GM23338 (cell line): ENCODE measurements at regions not wholly inside any gene's neighbourhood (a gene's known extent, or its start where the extent isn't known, plus 50 kb on each side); places are given as distances from the start of the nearest gene placed in this dataset.

ENCODE experiments used
- ATAC-seq: fragments of 200-7000 bp; cut with Tn5 transposase; 3 replicates; pipeline ENCODE4 v1.9.1; 2020
- DNase-seq: peaks from one replicate; pipeline ENCODE4 v3.0.0-alpha.2; 2015; ENCODE audit warnings: low spot score
- H2AFZ ChIP-seq: fragments of 200-600 bp; sonication (generic); 2 replicates; pipeline ENCODE4 v1.8.0; 2016; ENCODE audit warnings: antibody characterized with exemption, mild to moderate bottlenecking, moderate library complexity
- H3F3A ChIP-seq: fragments of 200-600 bp; sonication (generic); replicated peaks from 2 replicates; pipeline ENCODE4 v1.8.0; 2017; ENCODE audit warnings: antibody characterized with exemption, mixed run types, low read depth
- H3K27ac ChIP-seq: fragments of 200-600 bp; sonication (generic); 2 replicates; pipeline ENCODE4 v1.6.1; 2016; ENCODE audit warnings: low read depth
- H3K27me3 ChIP-seq: fragments of 200-600 bp; sonication (generic); 2 replicates; pipeline ENCODE4 v1.8.0; 2016; ENCODE audit warnings: mild to moderate bottlenecking, mixed run types, moderate library complexity; ENCODE audit not compliant: insufficient read depth
- H3K36me3 ChIP-seq: fragments of 200-600 bp; sonication (generic); 2 replicates; pipeline ENCODE4 v1.8.0; 2016; ENCODE audit warnings: mild to moderate bottlenecking; ENCODE audit not compliant: insufficient read depth
- H3K4me1 ChIP-seq: fragments of 200-600 bp; sonication (generic); 2 replicates; pipeline ENCODE4 v1.8.0; 2016; ENCODE audit warnings: mild to moderate bottlenecking, moderate library complexity; ENCODE audit not compliant: insufficient read depth
- H3K4me2 ChIP-seq: fragments of 200-600 bp; sonication (generic); 2 replicates; pipeline ENCODE4 v1.7.1; 2017; ENCODE audit warnings: mixed run types
- H3K4me3 ChIP-seq: fragments of 200-600 bp; sonication (generic); 2 replicates; pipeline ENCODE4 v1.6.1; 2016; ENCODE audit warnings: mixed run types
- H3K79me2 ChIP-seq: fragments of 200-600 bp; sonication (generic); replicated peaks from 2 replicates; pipeline ENCODE4 v1.8.0; 2017; ENCODE audit warnings: mild to moderate bottlenecking; ENCODE audit not compliant: insufficient read depth
- H3K9me2 ChIP-seq: fragments of 200-600 bp; sonication (generic); 2 replicates; pipeline ENCODE4 v1.8.0; 2017; ENCODE audit not compliant: insufficient read depth
- H4K20me1 ChIP-seq: fragments of 200-600 bp; sonication (generic); replicated peaks from 2 replicates; pipeline ENCODE4 v1.8.0; 2017; ENCODE audit warnings: mild to moderate bottlenecking; ENCODE audit not compliant: insufficient read depth
- H3K27ac Mint-ChIP-seq: 2 replicates; pipeline ENCODE4 v1.8.0; 2020; ENCODE audit warnings: inconsistent platforms, mild to moderate bottlenecking, moderate library complexity, mixed read lengths
- H3K27me3 Mint-ChIP-seq: 3 replicates; pipeline ENCODE4 v1.8.0; 2022; ENCODE audit warnings: low read depth, mild to moderate bottlenecking, moderate library complexity, mixed read lengths, inconsistent platforms; ENCODE audit not compliant: insufficient read depth, poor library complexity
- H3K36me3 Mint-ChIP-seq: 3 replicates; pipeline ENCODE4 v1.8.0; 2021; ENCODE audit warnings: low read depth, mild to moderate bottlenecking, inconsistent platforms, moderate library complexity, mixed read lengths
- H3K4me1 Mint-ChIP-seq: 3 replicates; pipeline ENCODE4 v1.8.0; 2020; ENCODE audit warnings: mild to moderate bottlenecking, inconsistent platforms, mixed read lengths
- H3K4me3 Mint-ChIP-seq: 3 replicates; pipeline ENCODE4 v1.8.0; 2021; ENCODE audit warnings: moderate library complexity, mild to moderate bottlenecking, inconsistent platforms, mixed read lengths
- H3K9me3 Mint-ChIP-seq: 3 replicates; pipeline ENCODE4 v1.8.0; 2020; ENCODE audit warnings: moderate library complexity, mild to moderate bottlenecking, inconsistent platforms, mixed read lengths
- CREB1 ChIP-seq: fragments of 250-450 bp; sonication (Bioruptor Pico); IDR thresholded peaks from 2 replicates; pipeline ENCODE4 v1.5.0; 2020; ENCODE audit warnings: low read depth, mild to moderate bottlenecking, moderate library complexity
- CTCF ChIP-seq, 2 experiments: fragments of 200-600 bp in 1 of 2; sonication (generic) in 1 of 2; conservative IDR thresholded peaks; 2 replicates each; pipeline versions ENCODE4 v1.5.1 to v1.6.1; 2016 to 2017; ENCODE audit warnings: antibody characterized with exemption in 2 of 2, low read depth in 2 of 2, mild to moderate bottlenecking in 2 of 2, moderate library complexity in 1 of 2
- ETS1 ChIP-seq: IDR thresholded peaks from 2 replicates; pipeline ENCODE4 v1.6.1; 2016; ENCODE audit warnings: antibody characterized with exemption
- EZH2 ChIP-seq: fragments of 200-600 bp; sonication (generic); IDR thresholded peaks from one replicate; pipeline ENCODE4 v1.8.0; 2017; ENCODE audit warnings: antibody characterized with exemption, mild to moderate bottlenecking, low read depth; ENCODE audit not compliant: unreplicated experiment
- EZH2phosphoT487 ChIP-seq: fragments of 200-600 bp; sonication (generic); IDR thresholded peaks from one replicate; pipeline ENCODE4 v1.8.1; 2018; ENCODE audit warnings: antibody characterized with exemption; ENCODE audit not compliant: unreplicated experiment
- JUNB ChIP-seq: IDR thresholded peaks from one replicate; pipeline ENCODE4 v1.6.1; 2016; ENCODE audit warnings: antibody characterized with exemption; ENCODE audit not compliant: unreplicated experiment
- NANOG ChIP-seq: IDR thresholded peaks from 2 replicates; pipeline ENCODE4 v1.6.1; 2016; ENCODE audit warnings: antibody characterized with exemption, borderline replicate concordance
- POLR2AphosphoS5 ChIP-seq: IDR thresholded peaks from 2 replicates; pipeline ENCODE4 v1.6.1; 2016; ENCODE audit warnings: antibody characterized with exemption, low read depth
- REST ChIP-seq: IDR thresholded peaks from one replicate; pipeline ENCODE4 v1.6.1; 2018; ENCODE audit warnings: antibody characterized with exemption; ENCODE audit not compliant: unreplicated experiment
- STAT1 ChIP-seq: IDR thresholded peaks from one replicate; pipeline ENCODE4 v1.6.1; 2016; ENCODE audit warnings: antibody characterized with exemption; ENCODE audit not compliant: unreplicated experiment
- ZNF114 ChIP-seq: fragments of 250-450 bp; sonication (Bioruptor Pico); IDR thresholded peaks from 2 replicates; pipeline ENCODE4 v1.5.0; 2020; ENCODE audit warnings: mild to moderate bottlenecking, moderate library complexity
- ZNF331 ChIP-seq: fragments of 250-450 bp; sonication (Bioruptor Pico); IDR thresholded peaks from 2 replicates; pipeline ENCODE4 v1.5.0; 2020; ENCODE audit warnings: low read depth, mild to moderate bottlenecking, moderate library complexity
- ZNF462 ChIP-seq: fragments of 250-450 bp; sonication (Bioruptor Pico); IDR thresholded peaks from 2 replicates; pipeline ENCODE4 v1.5.0; 2020; ENCODE audit warnings: mild to moderate bottlenecking, moderate library complexity

GRCh38 chrX:8232406-8232805, 61.3 kb upstream of the VCX2 start:
- H3K4me1 Mint-ChIP-seq = no peaks in the 10 kb centered on the region
- no peak overlapping the region for H3K27ac Mint-ChIP-seq
- H3K27ac ChIP-seq = no peak overlapping the region
- no peaks in the 10 kb centered on the region for H3K9me3 Mint-ChIP-seq
- H3K4me2 ChIP-seq = no peak overlapping the region
- no peaks in the 10 kb centered on the region for H3F3A ChIP-seq
- no peaks in the 10 kb centered on the region for H3K36me3 Mint-ChIP-seq
- no peak overlapping the region for H3K4me3 ChIP-seq
- H3K79me2 ChIP-seq = no peaks in the 10 kb centered on the region
- H3K4me3 Mint-ChIP-seq = no peak overlapping the region
- no peak for TF ChIP-seq ETS1
- no peak for TF ChIP-seq NANOG
- no peak for TF ChIP-seq ZNF114 (CRISPR knock-in tag)
- no peak for TF ChIP-seq REST
- TF ChIP-seq ZNF331 (CRISPR knock-in tag) = no peak
- TF ChIP-seq EZH2 = no peak
- no peak for TF ChIP-seq JUNB
- no peak for TF ChIP-seq CREB1 (CRISPR knock-in tag)
- no peak for TF ChIP-seq EZH2phosphoT487
- no peak for TF ChIP-seq STAT1
- no peak for TF ChIP-seq ZNF462 (CRISPR knock-in tag)
- no peak for TF ChIP-seq POLR2AphosphoS5
- TF ChIP-seq CTCF (conservative IDR thresholded peaks at IDR 0.05; ENCODE audit: low read depth in 2 of 2) = no peak
- ATAC-seq (no peak), DNase-seq (no peak)
- no peaks in the 10 kb centered on the region for H3K27me3 ChIP-seq
- peaks cover 2% of the 10 kb centered on the region for H3K27me3 Mint-ChIP-seq
- H4K20me1 ChIP-seq = no peaks in the 10 kb centered on the region
- no peaks in the 10 kb centered on the region for H3K4me1 ChIP-seq
- H3K9me2 ChIP-seq = no peaks in the 10 kb centered on the region
- no peak overlapping the region for H2AFZ ChIP-seq
- H3K36me3 ChIP-seq = no peaks in the 10 kb centered on the region
